ENCODE measurements at regions not wholly inside any gene's neighbourhood (a gene's known extent, or its start where the extent isn't known, plus 50 kb on each side); places are given as distances from the start of the nearest gene placed in this dataset.
"Not testable (repeated sequence)": the region's sequence is repeated elsewhere in the genome, so short reads cannot be mapped to it uniquely, and the experiment has no call there.

DNA sequence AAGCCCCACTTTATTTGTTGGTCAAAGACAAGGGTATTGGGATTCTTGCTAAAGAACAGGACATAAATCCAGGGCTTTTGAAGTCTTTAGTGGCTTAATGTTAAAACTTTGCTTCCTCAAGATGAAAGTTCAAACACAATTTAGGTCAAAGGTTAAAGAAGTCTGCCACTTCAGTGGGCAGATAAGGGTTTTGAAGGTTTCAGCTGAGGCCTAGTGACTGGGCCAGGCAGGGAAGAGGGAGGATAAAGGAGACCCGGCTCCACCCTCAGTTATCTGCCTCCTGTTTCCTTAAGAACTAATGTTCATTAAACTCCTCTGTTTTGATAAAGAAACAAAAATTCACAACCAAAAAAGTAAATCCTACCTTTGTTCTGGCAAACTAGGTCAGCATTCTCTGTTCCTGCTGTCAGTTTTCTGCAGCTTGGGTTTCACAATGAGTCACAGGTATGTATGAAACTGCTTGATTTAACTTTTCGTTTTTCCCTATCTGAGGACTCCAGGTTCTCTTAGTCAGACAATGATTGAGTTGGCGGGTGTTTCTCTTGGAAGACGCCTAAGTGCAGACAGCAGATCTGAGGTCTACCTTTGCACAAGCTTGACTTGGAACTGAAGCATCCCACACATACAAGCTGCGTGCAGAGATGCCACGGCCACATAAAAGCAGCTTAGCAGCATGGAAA is 208.3 kb downstream of the EXOC5 start:
- no peaks in the 10 kb centered on the region for H3K36me3 Mint-ChIP-seq (ENCODE audit: insufficient read depth)
- no peak overlapping the region for H3K4me3 Mint-ChIP-seq (ENCODE audit: low read depth)
- peaks cover 72% of the 10 kb centered on the region for H3K27me3 Mint-ChIP-seq
- TF ChIP-seq, protein P1, sequence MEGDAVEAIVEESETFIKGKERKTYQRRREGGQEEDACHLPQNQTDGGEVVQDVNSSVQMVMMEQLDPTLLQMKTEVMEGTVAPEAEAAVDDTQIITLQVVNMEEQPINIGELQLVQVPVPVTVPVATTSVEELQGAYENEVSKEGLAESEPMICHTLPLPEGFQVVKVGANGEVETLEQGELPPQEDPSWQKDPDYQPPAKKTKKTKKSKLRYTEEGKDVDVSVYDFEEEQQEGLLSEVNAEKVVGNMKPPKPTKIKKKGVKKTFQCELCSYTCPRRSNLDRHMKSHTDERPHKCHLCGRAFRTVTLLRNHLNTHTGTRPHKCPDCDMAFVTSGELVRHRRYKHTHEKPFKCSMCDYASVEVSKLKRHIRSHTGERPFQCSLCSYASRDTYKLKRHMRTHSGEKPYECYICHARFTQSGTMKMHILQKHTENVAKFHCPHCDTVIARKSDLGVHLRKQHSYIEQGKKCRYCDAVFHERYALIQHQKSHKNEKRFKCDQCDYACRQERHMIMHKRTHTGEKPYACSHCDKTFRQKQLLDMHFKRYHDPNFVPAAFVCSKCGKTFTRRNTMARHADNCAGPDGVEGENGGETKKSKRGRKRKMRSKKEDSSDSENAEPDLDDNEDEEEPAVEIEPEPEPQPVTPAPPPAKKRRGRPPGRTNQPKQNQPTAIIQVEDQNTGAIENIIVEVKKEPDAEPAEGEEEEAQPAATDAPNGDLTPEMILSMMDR (IDR thresholded peaks at IDR 0.05; ENCODE audit: unreplicated experiment): no peak
- H3K9me3 Mint-ChIP-seq (ENCODE audit: low read depth): no peaks in the 10 kb centered on the region
- no peak for DNase-seq (ENCODE audit: low spot score, unreplicated experiment)
- H3K27ac Mint-ChIP-seq: no peak overlapping the region
- H3K4me1 Mint-ChIP-seq (ENCODE audit: low read depth): peaks cover 18% of the 10 kb centered on the region

DNA sequence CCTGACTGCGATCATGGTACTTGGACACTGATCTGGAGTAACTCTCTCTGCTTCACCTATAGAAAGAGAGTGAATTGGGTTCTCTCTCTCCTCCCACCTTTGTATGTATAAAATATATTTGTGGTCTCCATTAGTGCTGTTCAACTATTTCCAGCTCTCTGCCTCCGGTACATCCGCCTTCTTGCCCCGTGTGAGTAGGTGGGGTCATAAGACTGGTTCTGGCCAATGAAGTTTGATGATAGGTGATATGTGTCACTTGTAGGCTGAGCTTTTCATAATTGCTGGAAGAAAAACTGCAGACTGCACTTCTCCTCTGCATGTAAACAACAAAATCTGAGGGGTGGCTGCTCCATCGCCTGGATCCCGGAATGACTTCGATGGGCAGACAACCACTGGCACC is 210.4 kb downstream of the EXOC5 start:
- Mint-ChIP-seq H3K36me3 (ENCODE audit: insufficient read depth) (no peaks in the 10 kb centered on the region), H3K27ac (no peak overlapping the region), H3K27me3 (peaks cover 74% of the 10 kb centered on the region), H3K9me3 (ENCODE audit: low read depth) (no peaks in the 10 kb centered on the region), H3K4me3 (ENCODE audit: low read depth) (no peak overlapping the region), H3K4me1 (ENCODE audit: low read depth) (peaks cover 18% of the 10 kb centered on the region)
- DNase-seq (ENCODE audit: low spot score, unreplicated experiment): no peak
- TF ChIP-seq, protein P1 (IDR thresholded peaks at IDR 0.05; ENCODE audit: unreplicated experiment): no peak

DNA sequence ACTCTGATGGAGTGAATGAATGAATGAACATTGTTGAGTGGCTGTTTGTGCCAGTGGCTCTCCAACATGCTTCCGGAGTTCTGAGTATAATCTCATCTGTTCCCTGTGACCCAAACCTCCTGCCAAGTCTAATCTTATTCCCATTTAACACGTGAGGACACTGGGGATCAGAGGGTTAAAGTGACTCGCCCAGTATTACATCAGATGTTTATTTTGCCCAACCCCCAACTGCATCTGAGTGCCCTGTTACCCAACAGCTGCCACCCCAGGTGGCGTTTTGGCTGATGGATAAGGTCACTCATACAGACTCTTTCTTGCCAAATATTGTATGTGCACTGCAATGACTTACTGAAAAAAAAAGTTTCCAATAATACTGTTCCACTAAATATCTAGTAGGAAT is 210.9 kb downstream of the EXOC5 start:
- no peaks in the 10 kb centered on the region for H3K9me3 Mint-ChIP-seq (ENCODE audit: low read depth)
- no peak overlapping the region for H3K27ac Mint-ChIP-seq
- TF ChIP-seq, protein P1 (IDR thresholded peaks at IDR 0.05; ENCODE audit: unreplicated experiment): no peak
- DNase-seq (ENCODE audit: low spot score, unreplicated experiment): no peak
- H3K27me3 Mint-ChIP-seq: peaks cover 71% of the 10 kb centered on the region
- peaks cover 18% of the 10 kb centered on the region for H3K4me1 Mint-ChIP-seq (ENCODE audit: low read depth)
- H3K4me3 Mint-ChIP-seq (ENCODE audit: low read depth): no peak overlapping the region
- H3K36me3 Mint-ChIP-seq (ENCODE audit: insufficient read depth): no peaks in the 10 kb centered on the region

DNA sequence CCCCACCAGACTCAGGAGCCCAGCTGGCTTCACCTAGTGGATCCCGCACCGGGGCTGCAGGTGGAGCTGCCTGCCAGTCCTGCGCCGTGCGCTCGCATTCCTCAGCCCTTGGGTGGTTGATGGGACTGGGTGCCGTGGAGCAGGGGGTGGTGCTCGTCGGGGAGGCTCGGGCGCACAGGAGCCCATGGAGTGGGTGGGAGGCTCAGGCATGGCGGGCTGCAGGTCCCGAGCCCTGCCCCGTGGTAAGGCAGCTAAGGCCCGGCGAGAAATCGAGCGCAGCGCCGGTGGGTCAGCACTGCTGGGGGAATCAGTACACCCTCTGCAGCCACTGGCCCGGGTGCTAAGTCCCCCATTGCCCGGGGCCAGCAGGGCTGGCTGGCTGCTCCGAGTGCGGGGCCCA is 212.2 kb downstream of the EXOC5 start:
- peaks cover 18% of the 10 kb centered on the region for H3K4me1 Mint-ChIP-seq (ENCODE audit: low read depth)
- not testable (repeated sequence) for H3K4me3 Mint-ChIP-seq (ENCODE audit: low read depth); DNase-seq (ENCODE audit: low spot score, unreplicated experiment); H3K36me3 Mint-ChIP-seq (ENCODE audit: insufficient read depth); H3K27ac Mint-ChIP-seq; H3K9me3 Mint-ChIP-seq (ENCODE audit: low read depth)
- peaks cover 69% of the 10 kb centered on the region for H3K27me3 Mint-ChIP-seq

DNA sequence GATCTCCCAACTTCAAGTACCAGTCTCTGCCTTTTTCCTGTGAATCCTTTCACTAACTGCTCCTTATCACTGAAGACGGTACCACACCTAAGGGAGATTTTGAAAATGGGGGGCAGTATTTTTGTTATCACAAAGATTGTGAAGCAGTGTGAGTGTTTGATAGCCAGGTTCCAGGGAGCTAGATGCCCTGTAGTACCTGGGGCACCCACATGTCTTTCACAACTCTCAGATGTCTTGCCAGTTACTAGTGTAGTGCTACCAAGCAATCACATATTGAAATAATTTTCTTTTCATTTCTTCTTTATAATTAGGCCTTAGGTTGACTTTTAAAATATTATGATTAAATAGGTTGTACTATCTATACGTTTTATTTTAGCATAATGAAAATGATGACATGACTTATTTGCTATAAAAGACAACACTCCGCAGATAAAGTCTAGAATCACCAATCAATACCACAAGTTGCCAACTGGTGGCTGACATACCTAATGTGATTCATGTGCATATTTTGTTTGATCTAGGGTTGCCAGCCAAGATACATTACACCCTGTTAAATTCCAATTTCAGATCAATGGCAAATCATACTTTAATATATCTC is 215.9 kb downstream of the EXOC5 start:
- H3K27me3 Mint-ChIP-seq: peaks cover 67% of the 10 kb centered on the region
- no peak overlapping the region for H3K4me3 Mint-ChIP-seq (ENCODE audit: low read depth)
- H3K9me3 Mint-ChIP-seq (ENCODE audit: low read depth): peaks cover 4% of the 10 kb centered on the region
- TF ChIP-seq, protein P1 (IDR thresholded peaks at IDR 0.05; ENCODE audit: unreplicated experiment): no peak
- H3K36me3 Mint-ChIP-seq (ENCODE audit: insufficient read depth): no peaks in the 10 kb centered on the region
- no peak overlapping the region for H3K27ac Mint-ChIP-seq
- DNase-seq (ENCODE audit: low spot score, unreplicated experiment): no peak
- H3K4me1 Mint-ChIP-seq (ENCODE audit: low read depth): peaks cover 2% of the 10 kb centered on the region

DNA sequence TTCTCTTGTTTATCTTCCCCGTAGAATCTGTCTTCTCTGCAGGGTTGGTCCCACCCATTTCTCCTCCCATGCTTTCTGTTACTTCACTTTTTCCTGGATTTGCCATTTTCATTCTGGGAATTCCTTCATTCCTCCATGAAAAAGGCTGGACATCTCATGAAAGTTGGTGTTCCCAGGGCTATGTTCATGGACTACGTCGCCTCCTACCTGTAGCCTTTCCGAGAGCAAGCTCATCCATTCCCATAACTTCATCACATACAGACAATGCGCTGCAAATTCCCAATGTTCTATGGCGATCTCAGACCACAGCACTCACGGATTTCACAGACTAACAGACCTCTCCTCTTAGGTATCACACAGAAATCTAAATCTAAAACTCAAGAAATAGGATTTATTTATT is 217.1 kb downstream of the EXOC5 start:
- no peak for DNase-seq (ENCODE audit: low spot score, unreplicated experiment)
- Mint-ChIP-seq H3K4me3 (ENCODE audit: low read depth) (no peak overlapping the region), H3K27ac (no peak overlapping the region), H3K9me3 (ENCODE audit: low read depth) (peaks cover 4% of the 10 kb centered on the region), H3K36me3 (ENCODE audit: insufficient read depth) (no peaks in the 10 kb centered on the region), H3K27me3 (peaks cover 68% of the 10 kb centered on the region), H3K4me1 (ENCODE audit: low read depth) (no peaks in the 10 kb centered on the region)
- TF ChIP-seq, protein P1 (IDR thresholded peaks at IDR 0.05; ENCODE audit: unreplicated experiment): no peak

Measured in progenitor cell of endocrine pancreas (in vitro differentiated cells).